Colonic mucosa (tissue), 4 donors: ENCODE measurements at regions not wholly inside any gene's neighbourhood (a gene's known extent, or its start where the extent isn't known, plus 50 kb on each side); places are given as distances from the start of the nearest gene placed in this dataset.

ENCODE experiments used
- DNase-seq: peaks from one replicate; pipeline ENCODE4 v3.0.0-alpha.2; 2020
- H3K27ac ChIP-seq: fragments of 200-600 bp; one replicate; pipeline ENCODE4 v1.8.0; 2021
- H3K27me3 ChIP-seq: fragments of 200-600 bp; one replicate; pipeline ENCODE4 v1.8.0; 2021
- H3K36me3 ChIP-seq: fragments of 200-600 bp; one replicate; pipeline ENCODE4 v1.8.0; 2021
- H3K4me1 ChIP-seq: fragments of 200-600 bp; one replicate; pipeline ENCODE4 v1.8.0; 2021; ENCODE audit warnings: mild to moderate bottlenecking
- H3K4me3 ChIP-seq: fragments of 200-600 bp; one replicate; pipeline ENCODE4 v1.8.0; 2021
- H3K9ac ChIP-seq, 2 donors: one replicate each; pipeline ENCODE4 v1.7.0; 2013; ENCODE audit warnings: control low read depth in 2 of 2, low read depth in 2 of 2, low read length in 2 of 2
- H3K9me3 ChIP-seq: fragments of 200-600 bp; one replicate; pipeline ENCODE4 v1.8.0; 2021
- intact Hi-C: fragments of 100-400 bp; cut with DNase I; formaldehyde crosslinking; loops from one replicate; pipeline ENCODE4 v1.14.1; 2022
- TF ChIP-seq, protein P1 (sequence below): fragments of 200-600 bp; IDR thresholded peaks from one replicate; pipeline ENCODE4 v1.8.0; 2022; ENCODE audit warnings: antibody characterized with exemption, mild to moderate bottlenecking
- donor health status: healthy.
- donor health status: DM: no; HTN: no; CAD: no.
- donor health status: DM: no; HTN: no; CAD: no.

- Histone ChIP-seq H3K9ac (no peak overlapping the region), H3K4me3 (no peak overlapping the region), H3K27ac (no peak overlapping the region), H3K27me3 (no peaks in the 10 kb centered on the region), H3K9me3 (no peaks in the 10 kb centered on the region), H3K4me1 (no peaks in the 10 kb centered on the region), H3K36me3 (no peaks in the 10 kb centered on the region)
- no peak for DNase-seq
- TF ChIP-seq, protein P1, sequence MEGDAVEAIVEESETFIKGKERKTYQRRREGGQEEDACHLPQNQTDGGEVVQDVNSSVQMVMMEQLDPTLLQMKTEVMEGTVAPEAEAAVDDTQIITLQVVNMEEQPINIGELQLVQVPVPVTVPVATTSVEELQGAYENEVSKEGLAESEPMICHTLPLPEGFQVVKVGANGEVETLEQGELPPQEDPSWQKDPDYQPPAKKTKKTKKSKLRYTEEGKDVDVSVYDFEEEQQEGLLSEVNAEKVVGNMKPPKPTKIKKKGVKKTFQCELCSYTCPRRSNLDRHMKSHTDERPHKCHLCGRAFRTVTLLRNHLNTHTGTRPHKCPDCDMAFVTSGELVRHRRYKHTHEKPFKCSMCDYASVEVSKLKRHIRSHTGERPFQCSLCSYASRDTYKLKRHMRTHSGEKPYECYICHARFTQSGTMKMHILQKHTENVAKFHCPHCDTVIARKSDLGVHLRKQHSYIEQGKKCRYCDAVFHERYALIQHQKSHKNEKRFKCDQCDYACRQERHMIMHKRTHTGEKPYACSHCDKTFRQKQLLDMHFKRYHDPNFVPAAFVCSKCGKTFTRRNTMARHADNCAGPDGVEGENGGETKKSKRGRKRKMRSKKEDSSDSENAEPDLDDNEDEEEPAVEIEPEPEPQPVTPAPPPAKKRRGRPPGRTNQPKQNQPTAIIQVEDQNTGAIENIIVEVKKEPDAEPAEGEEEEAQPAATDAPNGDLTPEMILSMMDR, result no peak
- intact Hi-C loops, result no loop called here
These were observed 209.1 kb upstream of the CCL2 start for GRCh38 chr17:34045990-34046389.

DNA sequence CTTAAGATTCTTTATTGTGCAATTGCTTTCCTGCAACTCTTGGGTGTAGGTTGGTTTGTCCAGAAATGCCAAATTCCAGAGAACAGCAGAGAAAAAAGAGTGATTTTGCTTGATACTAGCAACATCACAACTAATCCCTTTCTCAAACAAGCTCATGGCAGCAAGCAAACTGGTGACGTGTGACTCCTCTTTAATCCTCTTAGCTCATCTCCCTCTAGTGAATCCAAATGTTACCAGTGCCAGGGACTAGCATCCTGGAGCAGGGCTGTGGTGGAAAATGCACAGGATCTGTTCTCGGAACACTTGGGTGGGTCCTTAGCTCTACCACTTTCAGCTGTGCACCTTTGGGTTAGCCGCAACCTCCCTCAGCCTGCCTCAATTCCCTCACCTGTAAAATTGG is 204.0 kb upstream of the CCL2 start:
- intact Hi-C loops, result no loop called here
- TF ChIP-seq, protein P1, result no peak
- no peak overlapping the region for H3K27ac ChIP-seq

DNA sequence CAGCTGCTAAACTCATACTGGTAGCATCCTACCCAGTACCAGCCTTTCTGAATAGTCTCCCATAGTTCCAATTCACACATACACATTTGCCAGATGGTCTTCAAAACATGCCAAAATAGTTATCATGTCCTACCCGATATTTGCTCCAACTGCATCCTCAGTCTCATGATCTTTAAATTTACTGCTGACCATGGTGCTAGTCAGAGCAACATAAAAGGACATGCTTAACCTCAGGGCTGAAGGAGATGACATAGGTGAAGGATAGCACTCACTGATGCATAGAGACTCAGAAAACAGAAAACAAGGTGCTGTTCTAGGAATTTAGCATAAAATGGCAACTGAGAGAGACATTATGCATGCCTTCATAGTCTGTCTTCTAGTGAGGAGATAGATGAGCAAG is 200.6 kb upstream of the CCL2 start:
- TF ChIP-seq, protein P1, result no peak
- H3K27me3 ChIP-seq, result no peaks in the 10 kb centered on the region
- H3K36me3 ChIP-seq, result no peaks in the 10 kb centered on the region
- intact Hi-C loops, result no loop called here
- no peaks in the 10 kb centered on the region for H3K9me3 ChIP-seq
- DNase-seq, result no peak
- no peak overlapping the region for H3K9ac ChIP-seq
- no peak overlapping the region for H3K27ac ChIP-seq
- no peaks in the 10 kb centered on the region for H3K4me1 ChIP-seq
- no peak overlapping the region for H3K4me3 ChIP-seq

More for the DNA sequence above, 204.0 kb upstream of the CCL2 start:
- no peak for DNase-seq
- no peaks in the 10 kb centered on the region for H3K36me3 ChIP-seq
- no peaks in the 10 kb centered on the region for H3K9me3 ChIP-seq
- no peak overlapping the region for H3K4me3 ChIP-seq
- no peaks in the 10 kb centered on the region for H3K4me1 ChIP-seq
- H3K9ac ChIP-seq, result no peak overlapping the region
- H3K27me3 ChIP-seq, result no peaks in the 10 kb centered on the region

DNA sequence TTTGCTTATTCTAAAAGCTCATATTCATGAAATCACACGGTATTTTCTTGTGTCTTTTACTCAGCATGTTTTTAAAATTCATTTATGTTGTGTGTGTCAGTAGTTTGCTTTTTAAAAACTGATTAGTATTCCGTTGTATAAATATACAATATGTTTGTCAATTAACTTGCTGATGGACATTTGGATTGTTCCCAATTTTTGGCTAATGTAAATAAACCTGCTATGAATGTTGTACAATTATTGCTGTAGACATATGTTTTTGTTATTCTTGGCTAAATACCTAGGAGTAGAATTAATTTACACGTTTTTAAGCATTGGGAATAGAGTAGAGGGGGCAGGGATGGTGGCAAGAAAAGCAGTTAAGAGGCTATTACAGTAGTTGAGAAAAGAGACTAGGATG is 199.5 kb upstream of the CCL2 start:
- intact Hi-C loops, result no loop called here
- no peaks in the 10 kb centered on the region for H3K27me3 ChIP-seq
- no peaks in the 10 kb centered on the region for H3K4me1 ChIP-seq
- no peak for DNase-seq
- no peaks in the 10 kb centered on the region for H3K36me3 ChIP-seq
- H3K9ac ChIP-seq, result no peak overlapping the region
- H3K27ac ChIP-seq, result no peak overlapping the region
- TF ChIP-seq, protein P1, result no peak
- H3K9me3 ChIP-seq, result no peaks in the 10 kb centered on the region
- H3K4me3 ChIP-seq, result no peak overlapping the region

- no peak for DNase-seq
- no peak overlapping the region for H3K9ac ChIP-seq
- no peaks in the 10 kb centered on the region for H3K4me1 ChIP-seq
- H3K4me3 ChIP-seq, result no peak overlapping the region
- H3K27me3 ChIP-seq, result no peaks in the 10 kb centered on the region
- TF ChIP-seq, protein P1, result no peak
- no peaks in the 10 kb centered on the region for H3K9me3 ChIP-seq
- intact Hi-C loops, result no loop called here
- no peak overlapping the region for H3K27ac ChIP-seq
- H3K36me3 ChIP-seq, result no peaks in the 10 kb centered on the region
These were observed 195.5 kb upstream of the CCL2 start for GRCh38 chr17:34059423-34060220.
